Kidney tubule cell (primary cell): ENCODE measurements at regions not wholly inside any gene's neighbourhood (a gene's known extent, or its start where the extent isn't known, plus 50 kb on each side); places are given as distances from the start of the nearest gene placed in this dataset.

Experiments used
- DNase-seq: peaks from one replicate; pipeline ENCODE4 v3.0.0-alpha.2; 2018; ENCODE audit warnings: low spot score

GRCh38 chr5:58150926-58151325, 309.0 kb downstream of the PLK2 start:
- DNase-seq = no peak

GRCh38 chr5:58149746-58150145, 310.1 kb downstream of the PLK2 start:
- DNase-seq = peak; percentile 65

- DNase-seq = peak; percentile 60
Observed at GRCh38 chr5:58149345-58149744, 310.5 kb downstream of the PLK2 start.

- DNase-seq = no peak
Observed at GRCh38 chr5:58148254-58148775, 311.6 kb downstream of the PLK2 start.

GRCh38 chr5:58145397-58145934, 314.4 kb downstream of the PLK2 start:
- DNase-seq = no peak

GRCh38 chr5:58143727-58144126, 316.2 kb downstream of the PLK2 start:
- DNase-seq = no peak

- DNase-seq = no peak
Observed at GRCh38 chr5:58143181-58143580, 316.7 kb downstream of the PLK2 start.

- DNase-seq = no peak
Observed at GRCh38 chr5:58138791-58139190, 321.1 kb downstream of the PLK2 start.

GRCh38 chr5:58136406-58136805, 323.5 kb downstream of the PLK2 start:
- DNase-seq = no peak

GRCh38 chr5:58135571-58136335, 324.1 kb downstream of the PLK2 start:
- peak; percentile 51 for DNase-seq

- no peak for DNase-seq
Observed at GRCh38 chr5:58133631-58134296, 326.1 kb downstream of the PLK2 start.

GRCh38 chr5:58133216-58133615, 326.7 kb downstream of the PLK2 start:
- DNase-seq = no peak

GRCh38 chr5:58127255-58128220, 332.3 kb downstream of the PLK2 start:
- DNase-seq = peak; percentile 87

- DNase-seq = no peak
Observed at GRCh38 chr5:58123501-58123900, 336.4 kb downstream of the PLK2 start.

GRCh38 chr5:58122848-58123392, 337.0 kb downstream of the PLK2 start:
- DNase-seq = no peak

GRCh38 chr5:58122157-58122556, 337.7 kb downstream of the PLK2 start:
- DNase-seq = no peak

GRCh38 chr5:58121391-58121790, 338.5 kb downstream of the PLK2 start:
- DNase-seq = no peak

- DNase-seq = no peak
Observed at GRCh38 chr5:58117542-58117941, 342.3 kb downstream of the PLK2 start.

GRCh38 chr5:58116346-58116745, 343.5 kb downstream of the PLK2 start:
- DNase-seq = no peak

- DNase-seq = no peak
Observed at GRCh38 chr5:58115811-58116210, 344.1 kb downstream of the PLK2 start.

- peak; percentile 93 for DNase-seq
Observed at GRCh38 chr5:58114324-58114723, 345.6 kb downstream of the PLK2 start.

- DNase-seq = no peak
Observed at GRCh38 chr5:58113172-58113571, 346.7 kb downstream of the PLK2 start.
